GM12878 (cell line): ENCODE measurements at regions not wholly inside any gene's neighbourhood (a gene's known extent, or its start where the extent isn't known, plus 50 kb on each side); places are given as distances from the start of the nearest gene placed in this dataset.

Experiments used
- ATAC-seq: fragments of 200-7000 bp; cut with Tn5 transposase; 3 replicates; pipeline ENCODE4 v1.9.1; 2020; ENCODE audit warnings: mild to moderate bottlenecking, moderate library complexity
- BruUV-seq: library from RNA; stranded (reverse); fragments of 400-500 nt; replicated peaks from 2 replicates; lab custom pipeline; 2021; lab: Mats Ljungman, UMichigan
- CTCF ChIA-PET: fragments of 300-600 bp; sonication (Branson Sonifier 250); formaldehyde crosslinking; extraction: SDS; loops from one replicate; lab custom pipeline; 2021; ENCODE audit warnings: inconsistent platforms; lab: Yijun Ruan, JAX
- POLR2A ChIA-PET: fragments of 350-600 bp; formaldehyde crosslinking; extraction: SDS; loops from one replicate; lab custom pipeline; 2021; ENCODE audit warnings: inconsistent platforms; lab: Charles Lee
- RAD21 ChIA-PET: fragments of 300-600 bp; sonication (Branson Sonifier 250); formaldehyde crosslinking; loops from one replicate; lab custom pipeline; 2023; ENCODE audit warnings: antibody characterized with exemption; ENCODE audit not compliant: unreplicated experiment; lab: Charles Lee
- SMC1A ChIA-PET: fragments of 300-600 bp; sonication (Branson Sonifier 250); formaldehyde crosslinking; loops from one replicate; lab custom pipeline; 2023; ENCODE audit not compliant: unreplicated experiment, uncharacterized antibody; lab: Charles Lee
- DNase-seq: peaks from one replicate; pipeline ENCODE4 v3.0.0-alpha.2; 2011; ENCODE audit warnings: low read depth, low spot score
- FAIRE-seq: peaks from 3 replicates; lab custom pipeline; 2011; peaks lifted over from hg19 to GRCh38; lab: Jason Lieb, UNC
- H2AFZ ChIP-seq: 2 replicates; pipeline ENCODE4 v1.6.0; 2011; ENCODE audit warnings: low read depth, low read length, control low read depth; ENCODE audit not compliant: control insufficient read depth
- H3K27ac ChIP-seq: 2 replicates; pipeline ENCODE4 v1.5.1; 2011; ENCODE audit warnings: control low read depth; ENCODE audit not compliant: control insufficient read depth, insufficient read depth
- H3K27me3 ChIP-seq, 2 experiments: replicated peaks in 1 of 2; 2 replicates each; pipeline versions ENCODE4 v1.6.0 to v1.6.1; 2011; ENCODE audit warnings: low read length in 1 of 2; ENCODE audit not compliant: control insufficient read depth in 2 of 2, insufficient read depth in 2 of 2
- H3K36me3 ChIP-seq, 2 experiments: 2 replicates each; pipeline ENCODE4 v1.5.1; 2011; ENCODE audit warnings: low read length in 1 of 2; ENCODE audit not compliant: control insufficient read depth in 2 of 2, insufficient read depth in 2 of 2
- H3K4me1 ChIP-seq: 2 replicates; pipeline ENCODE4 v1.6.1; 2011; ENCODE audit warnings: mild to moderate bottlenecking, low read length, moderate library complexity, mixed read lengths; ENCODE audit not compliant: control insufficient read depth, insufficient read depth
- H3K4me2 ChIP-seq: 2 replicates; pipeline ENCODE4 v1.6.0; 2011; ENCODE audit warnings: control low read depth; ENCODE audit not compliant: control insufficient read depth, insufficient read depth
- H3K4me3 ChIP-seq: fragments of 200-600 bp; sonication (generic); 2 replicates; pipeline ENCODE4 v1.5.1; 2016
- H3K79me2 ChIP-seq: 2 replicates; pipeline ENCODE4 v1.6.0; 2011; ENCODE audit warnings: low read length; ENCODE audit not compliant: control insufficient read depth, insufficient read depth
- H3K9ac ChIP-seq: 2 replicates; pipeline ENCODE4 v1.8.0; 2011; ENCODE audit warnings: low read length, control low read depth, mixed read lengths; ENCODE audit not compliant: control insufficient read depth, insufficient read depth
- H3K9me3 ChIP-seq: replicated peaks from 3 replicates; pipeline ENCODE4 v1.5.1; 2011; ENCODE audit warnings: mild to moderate bottlenecking, low read length; ENCODE audit not compliant: control insufficient read depth, insufficient read depth
- H4K20me1 ChIP-seq: 2 replicates; pipeline ENCODE4 v1.6.0; 2011; ENCODE audit not compliant: control insufficient read depth, insufficient read depth
- CHD2 ChIP-seq: IDR thresholded peaks from 2 replicates; pipeline ENCODE4 v1.6.1; 2011; ENCODE audit warnings: low read depth, low read length, improper control_type of control experiment, borderline replicate concordance
- EP300 ChIP-seq, 2 experiments: fragments of 150-350 bp in 1 of 2; IDR thresholded peaks; 2 replicates each; pipeline ENCODE4 v1.6.1; 2011 to 2012; ENCODE audit warnings: low read depth in 2 of 2, low read length in 2 of 2, borderline replicate concordance in 1 of 2, improper control_type of control experiment in 1 of 2, inconsistent platforms in 1 of 2; ENCODE audit not compliant: control insufficient read depth in 1 of 2
- NR2C1 ChIP-seq: fragments of 450-650 bp; IDR thresholded peaks from 2 replicates; pipeline ENCODE4 v1.6.1; 2017; ENCODE audit warnings: antibody characterized with exemption, mild to moderate bottlenecking, moderate library complexity
- POLR2A ChIP-seq: IDR thresholded peaks from 2 replicates; pipeline ENCODE4 v1.6.1; 2011; ENCODE audit warnings: low read depth, mild to moderate bottlenecking, low read length
- SP1 ChIP-seq: IDR thresholded peaks from one replicate; pipeline ENCODE4 v1.6.1; 2011; ENCODE audit warnings: low read depth, low read length
- STAT1 ChIP-seq: fragments of 450-650 bp; conservative IDR thresholded peaks from 2 replicates; pipeline ENCODE4 v1.6.1; 2014; ENCODE audit warnings: antibody characterized with exemption, mild to moderate bottlenecking
- TCF7 ChIP-seq: IDR thresholded peaks from 2 replicates; pipeline ENCODE4 v1.6.1; 2014; ENCODE audit warnings: antibody characterized with exemption, borderline replicate concordance
- WGBS: methylation state at CpG from one replicate; pipeline ENCODE4 v1.1.6; 2016; ENCODE audit warnings: low lambda C conversion rate; ENCODE audit not compliant: insufficient replicate concordance, insufficient coverage; ENCODE audit errors: missing lambda C conversion rate; 5-methylcytosine and 5-hydroxymethylcytosine counted together
- in situ Hi-C: fragments of 300-500 bp; cut with MboI; formaldehyde crosslinking; loops from 9 replicates; pipeline ENCODE4 v1.14.3; 2018; ENCODE audit warnings: mixed read lengths
- intact Hi-C: fragments of 100-400 bp; cut with micrococcal nuclease; formaldehyde crosslinking; loops from one replicate; pipeline ENCODE4 v1.14.2; 2022; ENCODE audit not compliant: unreplicated experiment
- TF ChIP-seq, protein P1 (sequence below), 3 experiments: IDR thresholded peaks in 2 of 3; conservative IDR thresholded peaks in 1 of 3; 2 replicates each; pipeline ENCODE4 v1.5.1; 2011; ENCODE audit warnings: low read depth in 3 of 3, low read length in 3 of 3, mild to moderate bottlenecking in 3 of 3, control low read depth in 2 of 3, moderate library complexity in 2 of 3, inconsistent platforms in 1 of 3, mixed read lengths in 1 of 3; ENCODE audit not compliant: control insufficient read depth in 2 of 3, insufficient read depth in 1 of 3; ENCODE audit errors: extremely low read depth in 1 of 3

- no peak for TF ChIP-seq POLR2A
- TF ChIP-seq CHD2 = no peak
Measured at GRCh38 chr7:19437446-19437845, 271.4 kb downstream of the POLR1F start (continued).

GRCh38 chr7:19427944-19428343 is 280.9 kb downstream of the POLR1F start:
- no peaks in the 10 kb centered on the region for H3K9me3 ChIP-seq
- intact Hi-C loops = no loop called here
- in situ Hi-C loops = no loop called here
- H3K4me2 ChIP-seq = no peak overlapping the region
- TF ChIP-seq STAT1 (no peak), TCF7 (no peak), SP1 (no peak), NR2C1 (no peak), EP300 (IDR thresholded peaks at IDR 0.05; ENCODE audit: borderline replicate concordance in 1 of 2, control insufficient read depth in 1 of 2, low read depth in 2 of 2, low read length in 2 of 2) (no peak)
- TF ChIP-seq, protein P1, sequence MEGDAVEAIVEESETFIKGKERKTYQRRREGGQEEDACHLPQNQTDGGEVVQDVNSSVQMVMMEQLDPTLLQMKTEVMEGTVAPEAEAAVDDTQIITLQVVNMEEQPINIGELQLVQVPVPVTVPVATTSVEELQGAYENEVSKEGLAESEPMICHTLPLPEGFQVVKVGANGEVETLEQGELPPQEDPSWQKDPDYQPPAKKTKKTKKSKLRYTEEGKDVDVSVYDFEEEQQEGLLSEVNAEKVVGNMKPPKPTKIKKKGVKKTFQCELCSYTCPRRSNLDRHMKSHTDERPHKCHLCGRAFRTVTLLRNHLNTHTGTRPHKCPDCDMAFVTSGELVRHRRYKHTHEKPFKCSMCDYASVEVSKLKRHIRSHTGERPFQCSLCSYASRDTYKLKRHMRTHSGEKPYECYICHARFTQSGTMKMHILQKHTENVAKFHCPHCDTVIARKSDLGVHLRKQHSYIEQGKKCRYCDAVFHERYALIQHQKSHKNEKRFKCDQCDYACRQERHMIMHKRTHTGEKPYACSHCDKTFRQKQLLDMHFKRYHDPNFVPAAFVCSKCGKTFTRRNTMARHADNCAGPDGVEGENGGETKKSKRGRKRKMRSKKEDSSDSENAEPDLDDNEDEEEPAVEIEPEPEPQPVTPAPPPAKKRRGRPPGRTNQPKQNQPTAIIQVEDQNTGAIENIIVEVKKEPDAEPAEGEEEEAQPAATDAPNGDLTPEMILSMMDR (IDR thresholded peaks at IDR 0.05 in 2 of 3, conservative IDR thresholded peaks at IDR 0.05 in 1 of 3; ENCODE audit: control insufficient read depth in 2 of 3, extremely low read depth in 1 of 3, insufficient read depth in 1 of 3, low read depth in 3 of 3, low read length in 3 of 3) = no peak
- POLR2A ChIA-PET = no interaction called here
- H3K4me1 ChIP-seq = no peaks in the 10 kb centered on the region
- no peak for FAIRE-seq
- no peak for ATAC-seq
- SMC1A ChIA-PET = no interaction called here
- no peak overlapping the region for H3K27ac ChIP-seq
- no peak overlapping the region for H3K4me3 ChIP-seq
- RAD21 ChIA-PET = no interaction called here
- H4K20me1 ChIP-seq = no peaks in the 10 kb centered on the region
- H3K27me3 ChIP-seq = no peaks in the 10 kb centered on the region; a peak in 1 of 4 replicates
- H3K79me2 ChIP-seq = no peaks in the 10 kb centered on the region
- H2AFZ ChIP-seq = no peak overlapping the region
- WGBS = 33% methylated on average over 3 of the region's 3 CpGs
- no peak for DNase-seq
- CTCF ChIA-PET = no interaction called here
- H3K9ac ChIP-seq = no peak overlapping the region
- BruUV-seq = no TSS peak
- H3K36me3 ChIP-seq = no peaks in the 10 kb centered on the region
